ENCODE measurements at regions not wholly inside any gene's neighbourhood (a gene's known extent, or its start where the extent isn't known, plus 50 kb on each side); places are given as distances from the start of the nearest gene placed in this dataset.

GRCh38 chr13:91135968-91136367 lies 211.5 kb upstream of the MIR17HG start:
- no peaks in the 10 kb centered on the region for H3K27me3 ChIP-seq (replicated peaks; ENCODE audit: insufficient read depth)
- H3K4me1 ChIP-seq (ENCODE audit: control insufficient read depth in 1 of 2, low read depth in 2 of 2): peaks cover under 1 to 48% of the 10 kb centered on the region in 2 donors
- ATAC-seq (ENCODE audit: insufficient number of reproducible peaks, low FRiP score, low read depth) (no peak), DNase-seq (ENCODE audit: low spot score) (no peak)
- H3K4me3 ChIP-seq: no peak overlapping the region
- H3K36me3 ChIP-seq: no peaks in the 10 kb centered on the region
- no peaks in the 10 kb centered on the region for H3K9me3 ChIP-seq
- H3K27ac ChIP-seq: no peak overlapping the region
- TF ChIP-seq CTCF (IDR thresholded peaks at IDR 0.05): no peak

GRCh38 chr13:91136806-91137205 lies 210.7 kb upstream of the MIR17HG start:
- Histone ChIP-seq H3K4me1 (ENCODE audit: control insufficient read depth in 1 of 2, low read depth in 2 of 2) (peaks cover 8 to 57% of the 10 kb centered on the region in 2 donors), H3K9me3 (no peaks in the 10 kb centered on the region), H3K27ac (no peak overlapping the region), H3K36me3 (no peaks in the 10 kb centered on the region), H3K27me3 (replicated peaks; ENCODE audit: insufficient read depth) (no peaks in the 10 kb centered on the region), H3K4me3 (no peak overlapping the region)
- DNase-seq (ENCODE audit: low spot score): no peak
- no peak for TF ChIP-seq CTCF (IDR thresholded peaks at IDR 0.05)
- ATAC-seq (ENCODE audit: insufficient number of reproducible peaks, low FRiP score, low read depth): no peak

GRCh38 chr13:91139232-91139631 lies 208.3 kb upstream of the MIR17HG start:
- peaks cover 31 to 60% of the 10 kb centered on the region in 2 donors for H3K4me1 ChIP-seq (ENCODE audit: control insufficient read depth in 1 of 2, low read depth in 2 of 2)
- TF ChIP-seq CTCF (IDR thresholded peaks at IDR 0.05): no peak
- ATAC-seq (ENCODE audit: insufficient number of reproducible peaks, low FRiP score, low read depth) (no peak), DNase-seq (ENCODE audit: low spot score) (no peak)
- no peak overlapping the region for H3K27ac ChIP-seq
- no peaks in the 10 kb centered on the region for H3K36me3 ChIP-seq
- H3K4me3 ChIP-seq: no peak overlapping the region
- H3K9me3 ChIP-seq: no peaks in the 10 kb centered on the region
- no peaks in the 10 kb centered on the region for H3K27me3 ChIP-seq (replicated peaks; ENCODE audit: insufficient read depth)

GRCh38 chr13:91141543-91142061 lies 205.9 kb upstream of the MIR17HG start:
- H3K36me3 ChIP-seq: no peaks in the 10 kb centered on the region
- peak overlapping the region; percentile 38 for H3K4me3 ChIP-seq
- DNase-seq (ENCODE audit: low spot score): no peak
- peaks cover 46 to 62% of the 10 kb centered on the region in 2 donors for H3K4me1 ChIP-seq (ENCODE audit: control insufficient read depth in 1 of 2, low read depth in 2 of 2)
- H3K27me3 ChIP-seq (replicated peaks; ENCODE audit: insufficient read depth): no peaks in the 10 kb centered on the region
- peak overlapping the region; percentile 64 to 72 for H3K27ac ChIP-seq
- H3K9me3 ChIP-seq: no peaks in the 10 kb centered on the region
- no peak for ATAC-seq (ENCODE audit: insufficient number of reproducible peaks, low FRiP score, low read depth)
- TF ChIP-seq CTCF (IDR thresholded peaks at IDR 0.05): no peak

- Histone ChIP-seq H3K4me1 (ENCODE audit: control insufficient read depth in 1 of 2, low read depth in 2 of 2) (peaks cover 46 to 54% of the 10 kb centered on the region in 2 donors), H3K36me3 (no peaks in the 10 kb centered on the region), H3K9me3 (no peaks in the 10 kb centered on the region), H3K27ac (peak overlapping the region; percentile 64 to 72), H3K4me3 (peak overlapping the region; percentile 38), H3K27me3 (replicated peaks; ENCODE audit: insufficient read depth) (no peaks in the 10 kb centered on the region)
- ATAC-seq (ENCODE audit: insufficient number of reproducible peaks, low FRiP score, low read depth): no peak
- DNase-seq (ENCODE audit: low spot score): no peak
- no peak for TF ChIP-seq CTCF (IDR thresholded peaks at IDR 0.05)
These were observed 204.9 kb upstream of the MIR17HG start for GRCh38 chr13:91142572-91142971.

Measured in thoracic aorta (tissue), 2 donors.